ENCODE measurements at regions not wholly inside any gene's neighbourhood (a gene's known extent, or its start where the extent isn't known, plus 50 kb on each side); places are given as distances from the start of the nearest gene placed in this dataset.
A peak's percentile ranks its signal among the peaks of the same experiment; 100 is the strongest.

DNA sequence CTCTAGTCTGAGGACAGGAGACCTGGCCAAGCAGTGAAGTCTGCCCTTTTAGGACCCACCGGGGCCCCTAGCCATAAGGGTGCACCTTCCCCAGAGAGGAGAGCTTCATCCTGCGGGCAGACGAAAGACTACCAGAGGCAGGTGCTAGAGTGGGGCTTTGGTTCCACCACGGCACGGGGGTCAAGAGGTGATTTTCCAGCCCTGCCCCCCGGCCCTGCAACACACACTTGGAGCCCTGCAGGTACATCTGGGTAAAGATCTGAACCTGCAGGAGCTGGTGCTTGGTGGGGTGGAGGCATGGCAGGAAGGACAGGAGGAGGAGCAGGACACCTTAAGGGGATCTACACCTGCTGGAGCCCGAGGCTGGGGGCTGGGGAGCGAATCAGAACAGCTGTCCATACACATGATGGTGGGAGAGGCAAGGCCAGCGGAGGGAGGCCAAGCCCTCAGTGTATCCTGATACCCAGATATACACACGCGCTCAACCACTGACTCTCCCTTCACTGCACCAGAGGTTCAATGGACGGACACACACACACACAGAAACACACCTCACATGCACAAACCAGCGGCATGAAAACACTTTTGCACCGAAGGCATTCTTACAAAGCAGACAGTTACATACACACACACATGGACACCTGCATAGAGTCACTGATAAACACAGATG, 98.4 kb upstream of the MVB12B start:
- H3K27me3 ChIP-seq, result no peaks in the 10 kb centered on the region

DNA sequence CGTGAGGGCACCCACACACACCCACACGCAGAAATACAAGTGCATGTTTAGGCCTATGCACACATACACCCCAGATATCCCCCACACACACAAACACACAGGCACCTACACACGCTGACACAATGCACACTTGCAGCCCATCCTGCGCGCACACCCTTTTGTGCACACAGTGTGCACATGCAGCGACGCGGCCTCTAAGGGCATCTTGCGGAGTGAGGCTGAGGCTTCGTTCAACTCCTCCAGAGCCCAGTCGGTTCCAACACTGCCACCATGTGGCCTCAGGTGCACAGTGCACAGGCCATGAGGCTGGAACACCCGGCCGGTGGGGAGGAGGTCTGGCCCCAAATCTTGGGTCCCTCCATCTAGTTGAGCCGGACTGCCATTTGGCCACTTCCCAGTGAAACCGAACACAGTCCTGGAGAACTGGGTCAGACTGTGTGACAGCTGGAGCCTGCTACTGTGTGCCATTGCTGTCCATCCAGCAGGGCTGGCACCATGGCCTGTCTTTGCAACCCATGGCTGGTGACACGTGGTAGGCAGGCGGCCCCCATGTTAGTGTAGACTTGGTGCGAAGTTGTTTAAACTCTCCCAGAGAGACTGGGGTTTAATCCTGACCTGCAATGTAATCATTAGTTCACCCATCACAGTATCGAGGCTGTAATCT, 97.7 kb upstream of the MVB12B start:
- H3K27me3 ChIP-seq, result no peaks in the 10 kb centered on the region
- TF ChIP-seq, protein P1, sequence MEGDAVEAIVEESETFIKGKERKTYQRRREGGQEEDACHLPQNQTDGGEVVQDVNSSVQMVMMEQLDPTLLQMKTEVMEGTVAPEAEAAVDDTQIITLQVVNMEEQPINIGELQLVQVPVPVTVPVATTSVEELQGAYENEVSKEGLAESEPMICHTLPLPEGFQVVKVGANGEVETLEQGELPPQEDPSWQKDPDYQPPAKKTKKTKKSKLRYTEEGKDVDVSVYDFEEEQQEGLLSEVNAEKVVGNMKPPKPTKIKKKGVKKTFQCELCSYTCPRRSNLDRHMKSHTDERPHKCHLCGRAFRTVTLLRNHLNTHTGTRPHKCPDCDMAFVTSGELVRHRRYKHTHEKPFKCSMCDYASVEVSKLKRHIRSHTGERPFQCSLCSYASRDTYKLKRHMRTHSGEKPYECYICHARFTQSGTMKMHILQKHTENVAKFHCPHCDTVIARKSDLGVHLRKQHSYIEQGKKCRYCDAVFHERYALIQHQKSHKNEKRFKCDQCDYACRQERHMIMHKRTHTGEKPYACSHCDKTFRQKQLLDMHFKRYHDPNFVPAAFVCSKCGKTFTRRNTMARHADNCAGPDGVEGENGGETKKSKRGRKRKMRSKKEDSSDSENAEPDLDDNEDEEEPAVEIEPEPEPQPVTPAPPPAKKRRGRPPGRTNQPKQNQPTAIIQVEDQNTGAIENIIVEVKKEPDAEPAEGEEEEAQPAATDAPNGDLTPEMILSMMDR (IDR thresholded peaks at IDR 0.05), result peak; percentile 86 to 96
- H3K4me3 ChIP-seq, result no peak overlapping the region
- DNase-seq (ENCODE audit: low spot score), result peak; percentile 68
- H3K4me1 ChIP-seq, result no peaks in the 10 kb centered on the region
- no peak overlapping the region for H3K27ac ChIP-seq
- H3K36me3 ChIP-seq, result no peaks in the 10 kb centered on the region
- H3K9me3 ChIP-seq, result no peaks in the 10 kb centered on the region

More for the DNA sequence above, 98.4 kb upstream of the MVB12B start:
- Histone ChIP-seq H3K9me3 (no peaks in the 10 kb centered on the region), H3K36me3 (no peaks in the 10 kb centered on the region), H3K27ac (no peak overlapping the region), H3K4me3 (no peak overlapping the region), H3K4me1 (no peaks in the 10 kb centered on the region)
- TF ChIP-seq, protein P1 (IDR thresholded peaks at IDR 0.05), result no peak
- no peak for DNase-seq (ENCODE audit: low spot score)

DNA sequence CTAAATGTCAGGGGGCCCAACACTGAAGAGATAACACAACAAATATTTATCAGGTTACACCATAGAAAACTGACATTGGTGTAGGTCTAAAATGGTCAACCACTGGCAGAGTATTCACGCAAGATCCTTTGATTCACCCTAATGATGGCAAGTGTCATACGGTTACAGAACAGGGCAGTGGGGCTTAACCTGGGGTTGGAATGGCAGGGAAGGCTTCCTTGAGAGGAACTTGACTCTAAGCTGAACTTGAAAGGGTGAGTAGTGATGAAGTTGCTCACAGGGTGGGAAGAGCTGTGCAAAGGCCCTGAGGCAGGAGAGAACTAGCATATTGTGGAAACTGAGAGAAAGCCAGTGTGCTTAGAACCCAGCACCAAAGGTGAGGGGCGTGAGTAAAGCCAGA, 97.1 kb upstream of the MVB12B start:
- H3K4me1 ChIP-seq, result no peaks in the 10 kb centered on the region
- no peak for DNase-seq (ENCODE audit: low spot score)
- H3K9me3 ChIP-seq, result no peaks in the 10 kb centered on the region
- H3K36me3 ChIP-seq, result no peaks in the 10 kb centered on the region
- no peak overlapping the region for H3K27ac ChIP-seq
- TF ChIP-seq, protein P1 (IDR thresholded peaks at IDR 0.05), result no peak
- H3K27me3 ChIP-seq, result no peaks in the 10 kb centered on the region
- no peak overlapping the region for H3K4me3 ChIP-seq

DNA sequence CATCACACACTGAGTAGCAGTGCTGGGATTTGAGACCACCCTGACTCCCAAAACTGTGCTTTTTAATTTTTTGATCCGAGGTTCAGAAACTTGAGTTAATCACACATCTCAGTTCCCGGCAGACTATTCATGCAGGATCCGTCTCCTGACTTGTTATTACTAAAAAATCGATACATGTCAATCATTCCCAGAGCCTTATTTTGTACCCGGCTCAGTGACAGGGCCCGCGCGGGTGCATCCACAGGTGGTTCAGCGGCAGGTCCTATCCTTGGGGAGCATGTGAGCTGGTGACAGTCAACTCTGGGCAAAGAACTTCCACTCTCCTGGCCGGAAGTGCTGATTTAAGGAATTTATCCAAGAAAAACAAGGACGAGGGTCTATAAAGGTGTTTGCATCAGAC, 95.9 kb upstream of the MVB12B start:
- TF ChIP-seq, protein P1 (IDR thresholded peaks at IDR 0.05), result no peak
- DNase-seq (ENCODE audit: low spot score), result no peak
- Histone ChIP-seq H3K9me3 (no peaks in the 10 kb centered on the region), H3K36me3 (no peaks in the 10 kb centered on the region), H3K27me3 (no peaks in the 10 kb centered on the region), H3K4me3 (no peak overlapping the region), H3K4me1 (no peaks in the 10 kb centered on the region), H3K27ac (no peak overlapping the region)

DNA sequence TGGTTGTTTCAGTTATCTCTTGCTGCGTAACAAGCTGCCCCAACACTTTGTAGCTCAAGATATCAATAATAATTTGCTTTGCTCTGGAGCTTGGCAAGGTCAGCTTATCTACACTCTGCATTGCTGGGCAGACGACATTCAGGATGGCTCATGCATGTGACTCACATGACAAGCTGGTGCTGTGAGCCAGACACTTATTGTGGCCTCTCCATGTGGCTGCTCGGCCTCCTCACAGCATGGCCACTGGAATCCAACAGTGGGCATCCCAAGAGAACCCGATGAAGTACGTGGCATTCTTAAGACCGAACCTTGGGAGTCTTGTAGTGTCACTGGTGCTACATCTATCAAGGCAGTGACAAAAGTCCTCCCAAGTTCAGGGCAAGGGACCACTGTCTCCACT, 94.2 kb upstream of the MVB12B start:
- Histone ChIP-seq H3K4me3 (no peak overlapping the region), H3K36me3 (no peaks in the 10 kb centered on the region), H3K27me3 (no peaks in the 10 kb centered on the region), H3K9me3 (no peaks in the 10 kb centered on the region), H3K27ac (no peak overlapping the region), H3K4me1 (no peaks in the 10 kb centered on the region)
- DNase-seq (ENCODE audit: low spot score), result no peak
- TF ChIP-seq, protein P1 (IDR thresholded peaks at IDR 0.05), result no peak

All from right atrium auricular region (tissue), 2 donors.